B cell (primary cell): ENCODE measurements at regions not wholly inside any gene's neighbourhood (a gene's known extent, or its start where the extent isn't known, plus 50 kb on each side); places are given as distances from the start of the nearest gene placed in this dataset.

Experiments
- ATAC-seq: fragments of 200-7000 bp; cut with Tn5 transposase; one replicate; pipeline ENCODE4 v1.10.0; 2021; ENCODE audit warnings: low read depth, mild to moderate bottlenecking, moderate number of reproducible peaks, moderate library complexity
- CTCF ChIA-PET: fragments of 350-600 bp; sonication (Branson Sonifier 250); formaldehyde crosslinking; loops from one replicate; lab custom pipeline; 2021; ENCODE audit warnings: antibody characterized with exemption, inconsistent platforms; lab: Charles Lee
- POLR2A ChIA-PET: fragments of 350-600 bp; sonication (Branson Sonifier 250); formaldehyde crosslinking; loops from one replicate; lab custom pipeline; 2021; ENCODE audit warnings: antibody characterized with exemption; lab: Charles Lee
- DNase-seq: peaks from one replicate; pipeline ENCODE4 v3.0.0; 2013
- H2AFZ ChIP-seq: 2 replicates; pipeline ENCODE4 v1.6.1; 2012; ENCODE audit warnings: mild to moderate bottlenecking, low read depth, low read length; ENCODE audit not compliant: insufficient read depth, poor library complexity, severe bottlenecking
- H3K27ac ChIP-seq, 2 donors: 1 replicate in 1 of 2; 2 replicates in 1 of 2; pipeline ENCODE4 v1.5.1; 2012 to 2013; ENCODE audit warnings: low read length in 2 of 2, mild to moderate bottlenecking in 2 of 2, moderate library complexity in 1 of 2
- H3K27me3 ChIP-seq, 4 experiments: fragments of 200-600 bp in 1 of 4; sonication (generic) in 1 of 4; replicated peaks in 1 of 4; 1 replicate in 2 of 4; 2 replicates in 2 of 4; pipeline versions ENCODE4 v1.6.1 to v1.7.0; 2013 to 2016; ENCODE audit warnings: low read length in 3 of 4, mild to moderate bottlenecking in 2 of 4, mixed read lengths in 1 of 4, moderate library complexity in 1 of 4; ENCODE audit not compliant: insufficient read depth in 4 of 4, control insufficient read depth in 3 of 4; ENCODE audit errors: control extremely low read depth in 1 of 4
- H3K36me3 ChIP-seq, 2 experiments: replicated peaks in 1 of 2; 1 replicate in 1 of 2; 2 replicates in 1 of 2; pipeline versions ENCODE4 v1.6.1 to v1.7.1; 2013; ENCODE audit warnings: low read length in 1 of 2; ENCODE audit not compliant: insufficient read depth in 2 of 2, control insufficient read depth in 1 of 2; ENCODE audit errors: control extremely low read depth in 1 of 2, extremely low read depth in 1 of 2
- H3K4me1 ChIP-seq, 2 donors: fragments of 200-600 bp in 1 of 2; sonication (generic) in 1 of 2; 1 replicate in 1 of 2; 2 replicates in 1 of 2; pipeline versions ENCODE4 v1.5.1 to v1.6.1; 2013 to 2017; ENCODE audit warnings: low read length in 2 of 2; ENCODE audit not compliant: control insufficient read depth in 2 of 2, insufficient read depth in 2 of 2
- H3K4me2 ChIP-seq: replicated peaks from 2 replicates; pipeline ENCODE3; 2012; ENCODE audit warnings: mild to moderate bottlenecking, low read depth, low read length; ENCODE audit not compliant: poor library complexity, severe bottlenecking
- H3K4me3 ChIP-seq, 5 experiments: fragments of 200-600 bp in 1 of 5; sonication (generic) in 1 of 5; 1 replicate in 3 of 5; 2 replicates in 2 of 5; pipeline versions ENCODE4 v1.5.1 to v1.7.0; 2011 to 2016; ENCODE audit warnings: low read length in 4 of 5, mild to moderate bottlenecking in 4 of 5, low read depth in 2 of 5, control low read depth in 1 of 5, moderate library complexity in 1 of 5; ENCODE audit not compliant: insufficient read depth in 1 of 5; ENCODE audit errors: control extremely low read depth in 1 of 5, extremely low read depth in 1 of 5
- H3K79me2 ChIP-seq: fragments of 200-600 bp; sonication (generic); one replicate; pipeline ENCODE4 v1.6.0; 2016; ENCODE audit warnings: low read length; ENCODE audit not compliant: control insufficient read depth, insufficient read depth
- H3K9ac ChIP-seq: fragments of 200-600 bp; sonication (generic); 2 replicates; pipeline ENCODE4 v1.6.1; 2017; ENCODE audit warnings: mild to moderate bottlenecking, low read length, moderate library complexity
- H3K9me3 ChIP-seq, 3 donors: one replicate each; pipeline versions ENCODE4 v1.6.1 to v1.7.1; 2013; ENCODE audit warnings: low read length in 2 of 3; ENCODE audit not compliant: control insufficient read depth in 2 of 3, insufficient read depth in 1 of 3; ENCODE audit errors: control extremely low read depth in 1 of 3
- H4K20me1 ChIP-seq: 2 replicates; pipeline ENCODE4 v1.6.0; 2012; ENCODE audit warnings: mild to moderate bottlenecking, low read length; ENCODE audit not compliant: insufficient read depth, control insufficient read depth, poor library complexity, severe bottlenecking
- H3K27ac Mint-ChIP-seq: one replicate; pipeline ENCODE4 v1.8.0; 2021; ENCODE audit warnings: mixed read lengths
- H3K27me3 Mint-ChIP-seq: one replicate; pipeline ENCODE4 v1.8.0; 2021; ENCODE audit warnings: mixed read lengths
- H3K4me1 Mint-ChIP-seq: one replicate; pipeline ENCODE4 v1.8.0; 2021; ENCODE audit warnings: mixed read lengths
- H3K4me3 Mint-ChIP-seq: one replicate; pipeline ENCODE4 v1.8.0; 2021; ENCODE audit warnings: mixed read lengths
- H3K9me3 Mint-ChIP-seq: one replicate; pipeline ENCODE4 v1.8.0; 2022; ENCODE audit warnings: mixed read lengths; ENCODE audit not compliant: insufficient read depth
- EZH2 ChIP-seq: IDR thresholded peaks from 2 replicates; pipeline ENCODE4 v1.6.1; 2012; ENCODE audit warnings: borderline replicate concordance, low read depth, mild to moderate bottlenecking, moderate library complexity, low read length; ENCODE audit not compliant: insufficient read depth, poor library complexity, severe bottlenecking
- WGBS: methylation state at CpG from one replicate; pipeline ENCODE4 v1.1.5; 2013; ENCODE audit warnings: missing lambda C conversion rate; ENCODE audit not compliant: insufficient coverage; 5-methylcytosine and 5-hydroxymethylcytosine counted together
- intact Hi-C: fragments of 100-400 bp; cut with micrococcal nuclease; formaldehyde crosslinking; loops from one replicate; pipeline ENCODE4 v1.10.0; 2022
- TF ChIP-seq, protein P1 (sequence below): fragments of 200-600 bp; IDR thresholded peaks from one replicate; pipeline ENCODE4 v1.8.0; 2022; ENCODE audit warnings: antibody characterized with exemption, mild to moderate bottlenecking

DNA sequence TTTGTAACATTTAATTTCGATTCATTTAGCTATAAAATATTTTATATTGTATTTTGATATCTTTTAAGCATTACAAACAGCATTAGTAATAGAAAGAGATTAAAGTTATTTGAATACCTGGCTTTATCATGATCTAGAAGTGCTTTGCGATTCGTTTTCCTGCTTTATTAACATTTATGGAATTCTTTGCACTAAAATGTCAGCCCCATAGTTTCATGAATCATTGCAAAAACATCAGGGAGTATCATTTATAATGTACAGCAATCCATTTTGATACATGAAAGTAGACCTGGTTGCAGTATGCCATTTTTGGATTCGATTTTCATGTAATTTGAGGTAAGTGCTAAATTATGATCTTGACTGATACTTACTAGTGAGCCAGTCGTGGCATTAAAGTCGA, 108.0 kb upstream of the DPYD start:
- Histone ChIP-seq H3K36me3 (no peaks in the 10 kb centered on the region), H2AFZ (no peak overlapping the region), H3K27me3 (no peaks in the 10 kb centered on the region), H3K79me2 (no peaks in the 10 kb centered on the region), H3K9ac (no peak overlapping the region), H3K9me3 (no peaks in the 10 kb centered on the region), H3K4me1 (no peaks in the 10 kb centered on the region), H4K20me1 (no peaks in the 10 kb centered on the region), H3K27ac (no peak overlapping the region), H3K4me2 (no peak overlapping the region), H3K4me3 (no peak overlapping the region)
- no peaks in the 10 kb centered on the region for H3K4me1 Mint-ChIP-seq
- intact Hi-C loops = no loop called here
- no peak for TF ChIP-seq EZH2
- TF ChIP-seq, protein P1, sequence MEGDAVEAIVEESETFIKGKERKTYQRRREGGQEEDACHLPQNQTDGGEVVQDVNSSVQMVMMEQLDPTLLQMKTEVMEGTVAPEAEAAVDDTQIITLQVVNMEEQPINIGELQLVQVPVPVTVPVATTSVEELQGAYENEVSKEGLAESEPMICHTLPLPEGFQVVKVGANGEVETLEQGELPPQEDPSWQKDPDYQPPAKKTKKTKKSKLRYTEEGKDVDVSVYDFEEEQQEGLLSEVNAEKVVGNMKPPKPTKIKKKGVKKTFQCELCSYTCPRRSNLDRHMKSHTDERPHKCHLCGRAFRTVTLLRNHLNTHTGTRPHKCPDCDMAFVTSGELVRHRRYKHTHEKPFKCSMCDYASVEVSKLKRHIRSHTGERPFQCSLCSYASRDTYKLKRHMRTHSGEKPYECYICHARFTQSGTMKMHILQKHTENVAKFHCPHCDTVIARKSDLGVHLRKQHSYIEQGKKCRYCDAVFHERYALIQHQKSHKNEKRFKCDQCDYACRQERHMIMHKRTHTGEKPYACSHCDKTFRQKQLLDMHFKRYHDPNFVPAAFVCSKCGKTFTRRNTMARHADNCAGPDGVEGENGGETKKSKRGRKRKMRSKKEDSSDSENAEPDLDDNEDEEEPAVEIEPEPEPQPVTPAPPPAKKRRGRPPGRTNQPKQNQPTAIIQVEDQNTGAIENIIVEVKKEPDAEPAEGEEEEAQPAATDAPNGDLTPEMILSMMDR = no peak
- no CpG with 5 or more reads among the region's 6 CpGs for WGBS
- H3K9me3 Mint-ChIP-seq = no peaks in the 10 kb centered on the region
- H3K27me3 Mint-ChIP-seq = no peaks in the 10 kb centered on the region
- ATAC-seq (no peak), DNase-seq (no peak)
- no peak overlapping the region for H3K4me3 Mint-ChIP-seq
- H3K27ac Mint-ChIP-seq = no peak overlapping the region
- ChIA-PET POLR2A (no interaction called here), CTCF (no interaction called here)

DNA sequence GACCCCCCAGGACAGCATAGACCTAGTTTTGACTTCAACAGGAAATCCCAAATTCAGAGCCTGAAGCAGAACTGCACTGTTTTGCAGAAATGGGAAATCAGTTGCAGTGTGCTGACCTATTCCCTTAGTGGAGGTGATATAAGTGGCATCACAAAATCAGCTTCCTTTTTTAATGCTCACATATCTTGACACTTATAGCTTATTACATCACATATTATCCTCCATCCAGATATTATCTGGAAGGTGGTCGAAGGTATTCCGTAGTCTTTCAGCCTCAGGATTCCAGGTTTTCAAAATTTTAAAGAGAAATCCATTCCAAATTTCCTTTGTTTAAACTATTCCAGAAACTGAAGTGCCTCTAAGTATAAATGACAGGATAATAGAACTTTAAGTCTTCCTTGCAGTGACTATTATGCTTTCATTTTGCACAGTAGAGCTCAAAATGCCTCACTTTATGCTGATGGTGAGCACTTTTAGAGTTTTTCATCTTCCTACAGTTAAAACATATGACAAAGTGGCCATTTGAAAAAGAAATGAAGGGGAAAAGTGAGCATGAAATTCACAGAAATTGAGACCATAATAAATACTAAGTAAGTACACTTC, 106.4 kb upstream of the DPYD start:
- H3K9ac ChIP-seq = no peak overlapping the region
- intact Hi-C loops = no loop called here
- CTCF ChIA-PET = no interaction called here
- H3K9me3 Mint-ChIP-seq = no peaks in the 10 kb centered on the region
- no CpG with 5 or more reads among the region's 2 CpGs for WGBS
- no peak overlapping the region for H3K4me3 Mint-ChIP-seq
- H3K4me3 ChIP-seq = no peak overlapping the region
- H3K27ac ChIP-seq = no peak overlapping the region
- ATAC-seq (no peak), DNase-seq (no peak)
- no peaks in the 10 kb centered on the region for H3K36me3 ChIP-seq
- H3K79me2 ChIP-seq = no peaks in the 10 kb centered on the region
- no peaks in the 10 kb centered on the region for H3K4me1 ChIP-seq
- H3K27ac Mint-ChIP-seq = no peak overlapping the region
- TF ChIP-seq EZH2 = no peak
- TF ChIP-seq, protein P1 = no peak
- no peaks in the 10 kb centered on the region for H3K27me3 Mint-ChIP-seq
- H3K4me2 ChIP-seq = no peak overlapping the region
- H3K27me3 ChIP-seq = no peaks in the 10 kb centered on the region
- H3K9me3 ChIP-seq = no peaks in the 10 kb centered on the region
- POLR2A ChIA-PET = no interaction called here
- no peaks in the 10 kb centered on the region for H3K4me1 Mint-ChIP-seq
- H4K20me1 ChIP-seq = no peaks in the 10 kb centered on the region
- no peak overlapping the region for H2AFZ ChIP-seq
